H1 (cell line): ENCODE measurements at regions not wholly inside any gene's neighbourhood (a gene's known extent, or its start where the extent isn't known, plus 50 kb on each side); places are given as distances from the start of the nearest gene placed in this dataset.

ENCODE experiments used
- BRCA1 ChIP-seq: IDR thresholded peaks from 2 replicates; pipeline ENCODE4 v1.6.1; 2012; ENCODE audit warnings: low read depth, low read length, improper control_type of control experiment
- PHF8 ChIP-seq: fragments of 200-600 bp; sonication (generic); conservative IDR thresholded peaks from 2 replicates; pipeline ENCODE4 v1.7.1; 2012; ENCODE audit warnings: low read depth, mild to moderate bottlenecking, inconsistent platforms, low read length, moderate library complexity
- TAF1 ChIP-seq: IDR thresholded peaks from 2 replicates; pipeline ENCODE4 v1.6.1; 2011; ENCODE audit warnings: mild to moderate bottlenecking, low read depth, low read length

DNA sequence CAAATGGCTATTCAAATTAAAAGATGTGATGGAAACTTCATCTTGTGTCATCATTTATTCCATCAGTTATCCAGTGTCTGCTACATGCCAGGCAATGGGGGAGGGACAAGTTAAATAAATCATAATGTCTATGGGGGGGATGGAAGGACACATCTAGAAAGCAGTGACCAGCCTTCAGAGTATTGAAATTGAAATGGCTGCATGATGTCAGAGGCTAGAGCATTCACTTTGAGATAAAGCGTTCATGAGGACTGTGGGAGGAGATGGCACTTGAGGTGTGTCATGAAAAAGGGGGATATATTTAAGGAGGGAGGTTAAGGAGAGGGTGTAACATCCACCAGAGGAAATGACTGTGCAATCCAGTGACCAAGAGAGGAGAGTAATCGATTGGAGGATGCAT, 50.6 kb downstream of the SLIT2 start (continued):
- no peak for TF ChIP-seq BRCA1
- TF ChIP-seq TAF1, result no peak
- no peak for TF ChIP-seq PHF8
